Hematopoietic multipotent progenitor cell (in vitro differentiated cells): ENCODE measurements at regions not wholly inside any gene's neighbourhood (a gene's known extent, or its start where the extent isn't known, plus 50 kb on each side); places are given as distances from the start of the nearest gene placed in this dataset.
"Not testable (repeated sequence)": the region's sequence is repeated elsewhere in the genome, so short reads cannot be mapped to it uniquely, and the experiment has no call there.

Source experiments
- DNase-seq, 3 donors: peaks; one replicate each; pipeline ENCODE4 v3.0.0-alpha.2; 2011 to 2015; ENCODE audit warnings: low read depth in 2 of 3, low spot score in 2 of 3

DNA sequence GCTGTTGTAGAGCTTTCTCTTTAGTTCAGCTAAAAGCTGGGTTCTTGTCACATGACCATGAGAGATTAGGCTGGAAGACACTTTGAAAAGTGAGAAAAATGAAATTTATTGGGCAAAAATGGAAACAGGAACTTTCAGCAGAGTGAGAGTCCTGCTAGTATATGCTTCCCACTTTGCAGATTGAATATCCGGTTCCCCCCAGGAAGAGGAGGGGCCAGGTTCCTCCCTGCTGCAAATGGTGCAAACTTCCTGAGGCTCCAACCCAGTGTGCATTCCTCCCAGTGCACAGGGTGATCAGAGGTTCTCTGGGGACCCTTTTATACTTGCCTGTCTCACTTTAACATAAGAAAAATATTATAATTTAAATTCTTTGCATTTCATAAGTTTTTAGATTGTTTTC lies 119.9 kb upstream of the SPIN4 start:
- no peak for DNase-seq

DNA sequence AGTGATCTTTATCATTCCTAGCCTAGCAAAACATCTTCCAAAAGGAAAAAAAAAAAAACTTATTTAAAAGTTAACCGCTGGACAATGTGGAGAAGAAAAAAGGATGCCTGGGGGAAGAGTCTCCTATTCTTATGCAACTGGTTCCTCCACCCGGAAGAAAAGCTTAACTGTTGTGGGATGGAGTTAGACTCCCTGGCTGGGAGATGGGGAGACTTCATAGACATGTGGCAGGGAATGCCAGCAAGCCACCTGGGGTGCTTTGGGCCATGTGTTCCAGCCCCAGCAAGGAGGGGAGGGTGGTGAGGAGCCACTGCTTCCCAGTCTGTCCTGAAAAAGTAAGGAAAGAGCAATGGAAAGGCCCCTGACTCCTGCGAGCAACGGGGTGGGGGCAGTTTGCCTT lies 119.4 kb upstream of the SPIN4 start:
- no peak for DNase-seq

DNA sequence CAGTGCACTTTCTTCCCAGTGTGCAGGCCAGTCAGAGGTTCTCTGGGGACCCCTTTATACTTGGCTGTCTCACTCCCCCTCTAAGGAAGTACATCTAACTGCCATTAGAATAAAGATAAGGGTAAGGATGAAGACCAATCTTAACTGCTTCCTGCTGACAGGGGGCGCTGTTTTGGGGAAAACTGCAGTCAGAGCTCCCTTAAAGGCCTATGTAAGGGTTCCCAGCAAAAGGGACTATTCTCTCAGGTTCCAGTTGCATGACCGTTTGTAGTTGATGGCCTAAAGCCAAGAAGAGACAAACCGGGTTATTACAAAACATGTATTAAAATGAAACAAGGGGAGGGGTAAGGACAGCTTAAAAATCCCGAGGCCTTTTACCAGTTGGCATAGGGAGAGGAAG lies 115.6 kb upstream of the SPIN4 start:
- DNase-seq: no peak

DNA sequence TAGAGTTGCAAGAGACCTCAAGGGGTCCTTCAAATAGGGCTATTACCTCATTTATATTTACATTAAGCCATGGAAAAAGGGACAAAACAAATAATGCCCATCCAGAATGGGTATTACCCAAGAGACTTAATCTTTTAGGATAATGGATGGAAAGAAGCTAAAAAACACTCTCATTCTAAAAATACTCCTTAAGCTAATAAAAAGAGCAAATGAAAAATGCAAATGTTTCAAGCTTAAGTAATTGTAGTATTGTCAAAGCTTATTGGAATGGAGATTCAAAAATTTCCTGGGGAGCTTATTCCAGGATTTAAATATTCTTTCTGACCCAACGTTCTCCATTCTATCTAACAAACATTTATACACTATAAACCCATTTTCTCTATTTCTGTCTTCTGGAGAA lies 107.8 kb upstream of the SPIN4 start:
- DNase-seq: no peak

DNA sequence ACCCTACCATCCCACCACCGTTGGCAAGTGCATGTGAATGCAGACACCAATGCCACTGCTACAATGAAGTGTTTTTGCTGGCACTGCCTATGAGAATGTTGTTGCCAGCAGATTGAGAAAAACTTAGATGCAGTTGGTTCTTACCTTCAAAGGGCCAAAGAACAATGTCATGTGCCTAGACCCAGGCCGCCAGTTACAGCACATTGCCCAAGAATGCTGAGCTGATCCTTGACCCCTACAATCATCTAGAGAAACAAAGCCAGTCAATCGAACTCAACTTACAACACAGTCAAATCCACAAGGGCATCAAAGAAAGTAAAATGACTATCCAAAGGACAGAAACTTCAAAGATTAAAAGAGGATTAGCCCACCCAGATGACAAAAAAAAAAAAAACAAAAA lies 102.4 kb upstream of the SPIN4 start:
- DNase-seq: no peak

DNA sequence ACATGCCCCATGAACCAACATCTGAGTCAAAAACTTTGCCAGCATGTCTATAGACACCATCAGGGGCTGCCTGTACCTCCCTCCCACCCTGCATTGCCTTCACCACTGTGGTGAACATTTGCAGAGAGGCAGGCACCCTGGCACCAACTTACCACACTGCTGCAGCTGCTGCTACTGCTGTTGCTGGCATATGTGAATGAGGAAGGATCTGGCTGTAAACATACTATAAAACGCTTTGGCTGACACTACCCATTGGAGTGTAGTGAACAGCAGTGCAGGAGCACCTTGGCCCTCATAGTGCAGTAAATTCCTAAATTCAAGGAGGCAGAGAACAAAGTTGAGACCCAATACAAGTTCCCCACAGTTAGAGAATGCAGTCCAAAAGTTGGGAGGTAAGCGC lies 90.6 kb upstream of the SPIN4 start:
- DNase-seq: no peak

DNA sequence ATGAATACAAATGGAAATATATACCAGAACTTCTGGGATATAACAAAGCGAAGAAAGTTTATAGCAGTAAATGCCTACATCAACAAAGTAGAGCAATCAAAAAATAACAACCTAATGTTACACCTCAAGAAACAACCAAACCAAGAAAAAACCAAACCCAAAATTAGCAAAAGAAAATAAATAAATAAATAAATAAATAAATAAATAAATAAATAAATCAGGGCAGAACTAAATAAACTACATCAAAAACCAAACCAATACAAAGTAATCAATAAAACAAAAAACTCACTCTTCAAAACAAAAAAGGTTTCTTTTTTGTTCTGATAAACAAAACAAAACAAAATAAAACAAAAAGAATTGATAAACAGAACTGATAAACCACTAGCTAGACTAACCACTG lies 88.4 kb upstream of the SPIN4 start:
- no peak for DNase-seq

DNA sequence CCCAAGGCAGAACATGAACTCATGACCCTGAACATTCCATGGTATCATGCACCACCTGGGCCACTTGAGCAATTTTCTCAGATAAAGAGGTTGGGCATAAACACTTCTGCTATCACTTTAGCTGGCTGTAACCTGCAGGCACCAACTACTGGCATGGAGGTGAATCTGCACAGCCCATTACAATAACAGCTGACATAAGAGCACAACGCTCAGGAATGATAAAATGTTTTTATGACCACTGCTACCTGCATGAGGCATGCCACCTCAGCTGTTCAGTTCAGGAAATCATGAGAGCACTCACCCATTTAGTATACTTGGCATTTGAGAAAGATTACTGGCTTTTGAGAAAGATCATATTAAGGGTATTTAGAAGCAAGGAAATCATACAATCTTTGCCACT lies 85.7 kb upstream of the SPIN4 start:
- no peak for DNase-seq

DNA sequence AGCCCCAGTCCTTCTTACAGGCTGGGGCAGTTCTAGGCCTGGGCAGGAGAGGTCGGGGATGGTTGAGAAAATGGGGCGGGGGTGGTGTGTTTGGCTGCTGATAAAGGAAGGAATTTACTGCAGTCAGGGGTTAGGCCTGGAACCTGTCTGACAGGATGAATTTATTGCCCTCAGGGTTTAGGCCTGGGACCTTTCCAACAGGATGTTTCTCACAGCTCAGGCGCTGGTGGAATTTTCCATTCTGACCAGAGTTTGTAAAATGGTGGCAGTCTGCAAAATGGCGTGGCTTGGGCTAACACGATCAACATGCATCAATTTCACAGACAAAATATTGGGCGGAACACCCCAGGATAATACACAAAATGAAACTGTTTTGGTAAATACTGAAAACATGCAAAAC lies 83.5 kb upstream of the SPIN4 start:
- DNase-seq: no peak

DNA sequence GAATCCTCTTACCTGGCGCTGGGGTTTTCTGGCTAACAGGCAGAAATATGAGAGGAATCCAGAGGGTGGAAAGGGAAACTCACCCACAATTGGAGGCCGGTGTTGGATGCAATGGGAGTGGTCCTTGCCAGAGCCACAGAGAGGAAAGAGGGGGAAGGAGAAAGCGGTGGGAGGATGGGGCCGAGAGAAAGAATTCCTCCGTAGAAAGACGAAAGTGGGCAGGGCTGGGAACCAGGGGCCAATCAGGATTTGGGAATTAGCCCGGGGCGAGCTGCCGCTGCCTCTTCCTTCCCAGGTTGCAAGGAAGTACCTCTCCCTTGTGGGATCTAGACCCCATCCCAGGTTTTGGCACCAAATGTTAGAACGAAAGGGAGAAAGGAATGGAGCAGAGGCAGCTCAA lies 83.1 kb upstream of the SPIN4 start:
- DNase-seq: no peak

DNA sequence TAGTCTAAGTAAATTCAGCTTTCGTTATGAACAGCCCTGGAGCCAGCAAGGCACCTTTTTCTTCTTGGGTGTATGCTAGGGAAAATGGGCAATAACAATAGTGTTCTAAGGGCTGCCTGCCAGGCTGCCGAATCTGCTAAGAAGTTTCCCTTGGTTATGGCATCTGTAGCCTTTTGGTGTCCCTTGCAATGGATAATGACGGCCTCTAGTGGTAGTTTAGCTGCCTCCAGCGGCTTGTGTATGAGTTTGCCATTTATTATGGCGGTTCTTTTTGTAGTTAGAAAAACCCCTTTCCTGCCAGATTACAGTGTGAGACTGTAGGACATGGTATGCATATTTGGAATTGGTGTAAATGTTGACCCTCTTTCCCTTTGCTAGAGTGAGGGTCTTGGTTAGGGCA lies 78.9 kb upstream of the SPIN4 start:
- no peak for DNase-seq

DNA sequence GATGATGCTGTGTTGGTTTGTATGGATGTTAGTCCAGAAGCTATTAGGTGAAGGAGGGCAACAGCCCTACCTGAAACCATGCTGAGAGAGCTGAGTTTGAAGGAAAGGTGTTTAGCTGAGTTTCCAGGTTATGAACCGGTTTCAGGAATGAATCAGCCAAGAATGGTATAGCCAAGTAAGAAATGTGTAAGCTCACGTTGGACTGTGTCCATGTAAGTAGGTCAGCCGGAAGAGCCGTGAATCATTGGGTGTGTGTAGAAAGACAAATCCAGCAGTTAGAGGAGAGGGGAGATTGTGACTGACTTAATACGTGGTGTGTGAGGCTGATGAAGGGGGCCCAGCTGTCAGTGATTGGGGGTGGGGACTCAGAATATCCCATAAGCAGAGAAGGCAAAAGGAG lies 77.2 kb upstream of the SPIN4 start:
- DNase-seq: no peak

DNA sequence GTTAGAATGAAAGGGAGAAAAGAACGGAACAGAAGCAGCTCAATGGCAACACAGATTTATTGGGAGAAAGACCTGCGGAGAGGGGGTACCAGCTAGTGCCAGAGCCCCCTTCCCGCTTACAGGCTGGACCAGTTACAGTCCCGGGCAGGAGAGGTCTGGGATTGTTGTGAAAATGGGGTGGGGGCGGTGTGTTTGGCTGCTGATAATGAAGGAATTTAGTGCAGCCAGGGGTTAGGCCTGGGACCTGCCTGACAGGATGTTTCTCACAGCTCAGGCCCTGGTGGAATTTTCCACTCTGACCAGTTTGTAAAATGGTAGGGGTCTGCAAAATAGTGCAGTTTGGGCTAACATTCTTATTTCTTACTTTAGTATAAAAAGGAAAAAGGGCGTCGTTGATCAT lies 75.4 kb upstream of the SPIN4 start:
- DNase-seq: no peak

DNA sequence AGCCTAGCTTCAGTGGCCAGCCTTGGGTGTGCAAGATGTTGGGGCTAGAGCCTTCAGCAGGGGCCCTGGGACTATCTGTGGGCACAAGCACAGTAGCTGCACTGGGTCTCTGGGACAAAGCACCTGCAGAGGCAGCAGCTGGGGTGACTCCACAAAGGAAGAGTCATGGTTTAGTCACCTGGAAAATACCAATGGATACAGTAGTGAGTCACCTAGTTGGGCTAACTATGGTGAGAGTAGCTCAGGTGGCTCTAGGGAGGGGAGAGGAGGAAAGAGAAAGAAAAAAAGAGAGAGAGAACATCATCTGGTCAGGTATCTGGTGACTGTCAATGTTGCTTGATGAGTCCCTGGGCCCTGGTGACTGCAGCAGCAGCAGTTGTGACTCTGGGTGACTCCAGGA lies 72.9 kb upstream of the SPIN4 start:
- no peak for DNase-seq

DNA sequence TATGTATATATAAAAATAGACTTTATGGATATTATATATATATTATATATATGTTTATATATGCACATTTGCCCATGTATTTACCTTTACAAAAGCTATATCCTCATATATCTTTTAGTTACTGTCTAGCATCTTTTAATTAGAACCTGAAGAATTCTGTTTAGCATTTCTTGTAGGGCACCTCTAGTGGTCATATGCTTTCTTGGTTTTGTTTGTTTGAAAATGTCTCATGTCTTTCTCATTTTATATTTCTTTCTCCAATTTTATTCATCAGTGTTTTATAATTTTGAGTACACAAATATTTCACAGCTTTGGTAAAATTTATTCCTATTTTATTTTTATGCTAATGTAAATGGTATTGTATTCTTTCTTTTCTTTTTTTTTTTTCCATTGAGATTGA lies 70.3 kb upstream of the SPIN4 start:
- no peak for DNase-seq

DNA sequence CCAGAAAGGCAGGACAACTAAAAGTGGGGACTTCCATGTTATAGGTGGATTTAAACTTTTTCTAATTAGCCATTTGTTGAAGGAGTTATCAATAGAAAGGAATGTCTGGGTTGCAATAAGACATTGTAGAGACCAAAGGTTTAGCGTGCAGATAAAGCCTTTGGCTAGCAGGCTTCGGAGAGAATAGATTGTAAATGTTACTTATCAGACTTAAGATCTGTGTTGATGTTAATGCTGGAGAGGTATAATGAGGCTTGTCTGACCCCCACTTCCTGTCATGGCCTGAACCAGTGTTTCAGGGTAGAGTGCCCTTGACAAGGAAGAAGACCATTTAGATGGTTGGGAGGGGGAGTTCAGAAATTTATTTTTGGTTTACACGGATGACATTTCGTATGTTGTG lies 67.1 kb upstream of the SPIN4 start:
- DNase-seq: no peak

DNA sequence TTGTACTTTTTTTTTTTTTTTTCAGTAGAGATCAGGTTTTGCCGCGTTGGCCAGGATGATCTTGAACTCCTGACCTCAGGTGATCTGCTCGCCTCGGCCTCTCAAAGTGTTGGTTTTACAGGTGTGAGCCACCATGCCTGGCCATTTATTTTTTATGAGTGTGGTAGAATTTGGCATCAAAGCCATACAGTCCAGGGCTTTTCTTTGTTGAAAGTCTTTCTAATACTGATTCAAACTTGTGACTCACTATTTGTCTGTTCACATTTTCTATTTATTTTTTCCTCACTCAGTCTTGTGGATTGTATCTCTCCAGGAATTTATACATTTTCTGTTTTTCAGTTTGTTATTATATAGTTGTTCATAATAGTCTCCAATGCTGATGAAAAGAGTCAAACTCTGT lies 66.5 kb upstream of the SPIN4 start:
- no peak for DNase-seq

DNA sequence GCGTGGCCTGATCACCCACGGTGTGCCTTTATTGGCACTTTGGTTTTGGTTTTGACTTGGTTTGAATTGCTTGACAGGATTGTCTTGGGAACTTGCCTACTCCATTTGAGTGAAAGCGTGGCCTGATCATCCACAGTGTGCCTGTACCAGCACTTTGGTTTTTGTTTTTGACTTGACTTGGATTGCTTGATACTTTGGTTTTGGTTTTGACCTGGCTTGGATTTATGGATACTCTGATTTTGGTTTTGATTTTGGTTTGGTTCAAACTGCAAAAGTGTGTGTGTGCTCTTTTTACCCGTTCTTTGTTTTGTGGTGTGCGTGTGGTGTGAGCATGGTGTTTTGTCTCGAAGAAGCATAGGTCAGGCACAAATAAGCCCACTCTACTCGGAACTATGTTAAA lies 58.8 kb upstream of the SPIN4 start:
- not testable (repeated sequence) for DNase-seq

DNA sequence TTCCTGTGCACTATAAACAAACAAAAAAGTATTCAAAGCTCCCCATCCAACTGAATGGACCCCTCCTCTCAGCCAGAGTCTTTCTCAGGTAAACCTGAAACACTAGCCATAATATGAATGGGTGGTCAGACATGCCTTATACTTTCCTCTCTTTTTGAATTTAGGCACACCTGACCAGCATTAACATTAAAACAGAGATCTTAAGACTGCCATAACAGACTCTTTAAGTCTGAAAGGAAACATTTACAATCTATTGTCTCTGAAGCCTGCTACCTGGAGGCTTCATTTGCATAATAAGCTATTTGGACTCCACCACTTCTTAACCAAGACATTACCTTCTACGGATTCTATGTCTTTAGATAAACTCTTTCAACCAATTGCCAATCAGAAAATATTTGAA lies 56.9 kb upstream of the SPIN4 start:
- no peak for DNase-seq

DNA sequence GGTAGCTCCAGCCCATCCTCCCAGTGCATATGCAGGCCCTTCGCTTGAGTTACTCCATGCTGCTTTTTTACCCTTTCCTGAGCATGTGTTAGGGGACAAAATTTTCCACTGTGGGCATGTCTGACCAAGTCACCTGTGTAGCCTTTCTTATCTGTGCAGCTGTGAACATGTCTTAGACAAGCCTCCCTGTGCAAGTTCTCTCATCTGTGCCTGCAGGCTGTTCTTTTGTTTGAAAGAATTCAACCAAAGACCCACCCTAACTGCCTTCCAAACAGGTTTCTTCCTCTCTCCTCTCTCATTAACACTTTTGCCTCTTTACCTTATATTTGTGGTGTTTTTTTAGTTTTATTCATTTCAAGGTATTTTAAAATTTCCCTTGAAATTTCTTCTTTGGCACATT lies 53.2 kb upstream of the SPIN4 start:
- DNase-seq: no peak

DNA sequence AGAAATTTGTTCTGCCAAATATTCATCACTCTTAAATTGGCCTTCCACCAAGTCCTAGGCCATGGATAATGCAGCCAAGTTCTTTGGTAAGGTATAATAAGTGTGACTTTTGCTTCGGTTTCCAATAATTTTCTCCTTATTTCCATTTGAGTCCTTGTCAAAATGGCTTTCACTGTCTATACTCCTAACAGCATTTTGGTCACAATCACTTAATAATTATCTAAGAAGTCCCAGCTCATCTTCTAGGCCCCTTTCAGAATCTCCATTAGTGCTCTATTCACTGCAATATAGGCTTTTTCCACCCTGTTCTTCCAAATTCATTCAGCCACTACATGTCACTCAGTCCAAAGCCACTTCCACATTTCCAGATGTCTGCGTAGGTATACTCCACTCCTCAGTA lies 51.0 kb upstream of the SPIN4 start:
- no peak for DNase-seq
